NCI-H1436 treated with DMSO at 0.1 percent for 48 hours (cell line): ENCODE measurements at regions not wholly inside any gene's neighbourhood (a gene's known extent, or its start where the extent isn't known, plus 50 kb on each side); places are given as distances from the start of the nearest gene placed in this dataset.

Source experiments
- DNase-seq: peaks from one replicate; lab custom pipeline; 2025; lab: John Stamatoyannopoulos, UW

DNA sequence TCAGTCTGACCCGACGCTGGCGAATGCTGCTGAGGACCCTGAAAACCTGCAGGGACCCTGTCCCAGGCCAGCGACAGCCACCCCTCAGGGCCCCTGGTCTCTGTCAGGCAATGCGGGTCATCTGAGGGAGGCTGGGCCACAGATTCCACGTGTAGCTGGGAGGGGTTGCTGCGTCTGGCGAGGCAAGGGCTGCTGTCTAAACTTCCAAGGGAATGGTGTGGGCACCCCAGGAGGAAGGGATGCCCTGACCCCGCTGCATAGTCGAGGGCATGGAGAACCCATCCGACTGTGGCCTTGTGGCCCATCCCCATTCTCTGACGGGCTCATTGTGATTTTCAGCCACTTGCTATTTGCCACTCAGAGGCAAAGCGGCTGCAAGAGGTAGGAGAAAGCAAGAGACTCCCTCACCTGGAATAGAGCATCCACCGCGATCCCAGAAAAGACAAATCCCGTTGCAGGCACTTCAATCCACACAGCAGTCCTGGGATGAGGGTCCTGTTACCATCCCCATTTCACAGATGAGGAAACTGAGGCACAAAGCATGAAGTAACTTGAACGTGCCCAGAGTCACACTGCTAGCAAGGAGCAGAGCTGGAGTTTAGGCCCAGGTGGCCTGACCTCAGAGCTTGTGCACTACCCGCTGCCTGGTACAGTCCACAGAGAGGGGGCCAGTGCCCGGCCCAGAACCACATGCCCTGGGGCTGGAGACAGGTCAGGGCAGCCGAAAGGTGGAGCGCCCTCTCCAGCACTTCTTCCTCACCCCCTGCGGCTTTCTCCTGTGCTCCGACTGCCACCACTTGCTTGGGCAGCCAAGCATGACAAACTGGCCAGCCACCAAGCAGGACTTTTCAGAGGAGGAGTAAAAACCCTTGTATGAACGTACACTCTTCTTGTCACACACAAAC is 163.8 kb upstream of the KLF14 start:
- DNase-seq = no peak

- DNase-seq = no peak
Observed at GRCh38 chr7:130899071-130899560, 165.1 kb upstream of the KLF14 start.

- no peak for DNase-seq
Observed at GRCh38 chr7:130899638-130900401, 165.8 kb upstream of the KLF14 start.

GRCh38 chr7:130900471-130901076 is 166.6 kb upstream of the KLF14 start:
- DNase-seq = no peak

DNA sequence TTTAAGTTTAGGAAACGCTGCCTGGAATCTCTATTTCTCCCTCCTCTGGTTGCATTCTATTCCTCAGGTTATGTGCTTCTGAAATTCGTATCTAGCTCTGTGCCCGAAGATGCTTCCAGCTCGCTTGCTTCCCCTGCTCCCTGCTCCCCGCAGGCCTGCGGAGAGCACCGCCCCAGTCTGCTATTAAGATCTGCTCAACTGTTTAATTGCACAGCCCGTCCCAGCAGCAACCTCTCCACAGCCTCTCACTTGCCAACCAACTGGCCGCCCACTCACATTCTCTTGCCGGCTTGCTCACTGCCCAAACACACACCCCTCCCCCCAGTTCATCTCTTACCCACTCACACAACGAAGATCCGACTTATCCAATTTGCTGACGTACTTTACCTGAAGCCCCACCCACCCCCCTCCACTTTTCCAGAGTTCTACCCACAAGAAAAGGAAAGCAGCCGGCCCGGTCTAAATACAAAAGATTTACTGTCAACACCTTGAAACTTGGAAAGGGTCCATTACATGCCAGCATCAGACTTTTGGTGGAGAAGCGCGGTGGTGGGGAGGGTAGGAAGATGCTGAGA is 167.3 kb upstream of the KLF14 start:
- DNase-seq = no peak

GRCh38 chr7:130902755-130903357 is 168.8 kb upstream of the KLF14 start:
- no peak for DNase-seq

GRCh38 chr7:130903358-130903974 is 169.5 kb upstream of the KLF14 start:
- no peak for DNase-seq

GRCh38 chr7:130904031-130904757 is 170.2 kb upstream of the KLF14 start:
- DNase-seq = no peak

- DNase-seq = no peak
Observed at GRCh38 chr7:130904792-130905191, 170.8 kb upstream of the KLF14 start.

- no peak for DNase-seq
Observed at GRCh38 chr7:130906575-130906974, 172.6 kb upstream of the KLF14 start.

DNA sequence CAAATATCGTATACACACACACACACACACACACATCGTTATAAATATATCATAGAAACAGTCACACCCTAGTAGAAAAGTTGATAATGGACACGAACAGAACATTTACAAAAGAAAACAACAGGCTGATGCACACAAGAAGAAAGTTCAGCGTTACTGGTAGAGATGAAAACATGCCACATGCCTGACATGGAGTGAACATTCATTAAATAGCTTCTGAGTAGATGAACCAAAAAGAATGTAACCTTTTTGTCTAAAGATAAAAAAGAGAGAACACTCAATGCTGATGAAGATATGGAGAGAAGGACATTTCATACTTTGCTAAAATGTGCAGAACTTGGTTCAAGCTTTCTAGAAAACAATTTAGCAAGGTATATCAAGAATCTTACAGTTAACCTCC is 173.4 kb upstream of the KLF14 start:
- DNase-seq = no peak

- no peak for DNase-seq
Observed at GRCh38 chr7:130908345-130909160, 174.5 kb upstream of the KLF14 start.

DNA sequence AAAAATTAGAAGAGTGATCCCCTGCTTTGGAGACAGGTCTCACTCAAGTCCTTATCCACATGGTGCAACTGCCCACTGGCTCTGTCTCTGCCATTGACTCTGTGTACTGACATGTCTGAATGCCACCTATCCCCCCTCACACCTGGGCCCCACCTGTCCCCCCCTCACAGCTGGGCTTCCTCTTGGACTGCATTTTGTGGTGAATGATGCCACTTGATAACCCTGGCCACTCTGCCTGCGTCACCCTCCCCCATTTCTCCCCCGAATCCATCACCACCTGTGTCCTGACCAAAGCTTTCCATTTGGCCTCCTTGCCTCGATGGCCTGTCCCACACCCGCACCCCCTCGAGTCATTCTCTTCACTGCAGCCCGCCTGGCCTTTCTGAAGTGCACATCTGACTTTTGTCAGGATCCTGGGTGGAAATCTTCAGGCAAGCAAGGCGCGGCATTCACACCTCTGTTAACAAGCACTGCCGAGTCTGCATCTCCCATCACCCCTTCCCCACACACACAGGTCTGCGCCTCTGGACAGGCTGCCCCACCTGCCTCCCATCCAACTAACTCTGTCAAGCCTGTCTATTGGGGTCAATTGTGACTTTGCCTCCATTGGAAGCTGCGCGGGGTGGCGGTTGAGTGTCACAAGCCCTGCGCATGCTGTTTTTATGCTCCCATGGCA is 175.3 kb upstream of the KLF14 start:
- DNase-seq = no peak

- no peak for DNase-seq
Observed at GRCh38 chr7:130909881-130910672, 176.1 kb upstream of the KLF14 start.

GRCh38 chr7:130910949-130911944 is 177.2 kb upstream of the KLF14 start:
- no peak for DNase-seq

GRCh38 chr7:130912082-130912861 is 178.3 kb upstream of the KLF14 start:
- DNase-seq = no peak
